GM10266 (cell line): ENCODE measurements at regions not wholly inside any gene's neighbourhood (a gene's known extent, or its start where the extent isn't known, plus 50 kb on each side); places are given as distances from the start of the nearest gene placed in this dataset.

Source experiments
- DNase-seq: peaks from one replicate; pipeline ENCODE4 v3.0.0; 2012; ENCODE audit errors: extremely low spot score
- TF ChIP-seq, protein P1 (sequence below): IDR thresholded peaks from 2 replicates; pipeline ENCODE4 v1.5.1; 2012; ENCODE audit warnings: mild to moderate bottlenecking, low read depth; ENCODE audit not compliant: control insufficient read depth, insufficient read depth; ENCODE audit errors: missing control alignments

GRCh38 chr2:34337735-34338134 lies 738.6 kb upstream of the FAM98A start:
- DNase-seq, result no peak
- TF ChIP-seq, protein P1, sequence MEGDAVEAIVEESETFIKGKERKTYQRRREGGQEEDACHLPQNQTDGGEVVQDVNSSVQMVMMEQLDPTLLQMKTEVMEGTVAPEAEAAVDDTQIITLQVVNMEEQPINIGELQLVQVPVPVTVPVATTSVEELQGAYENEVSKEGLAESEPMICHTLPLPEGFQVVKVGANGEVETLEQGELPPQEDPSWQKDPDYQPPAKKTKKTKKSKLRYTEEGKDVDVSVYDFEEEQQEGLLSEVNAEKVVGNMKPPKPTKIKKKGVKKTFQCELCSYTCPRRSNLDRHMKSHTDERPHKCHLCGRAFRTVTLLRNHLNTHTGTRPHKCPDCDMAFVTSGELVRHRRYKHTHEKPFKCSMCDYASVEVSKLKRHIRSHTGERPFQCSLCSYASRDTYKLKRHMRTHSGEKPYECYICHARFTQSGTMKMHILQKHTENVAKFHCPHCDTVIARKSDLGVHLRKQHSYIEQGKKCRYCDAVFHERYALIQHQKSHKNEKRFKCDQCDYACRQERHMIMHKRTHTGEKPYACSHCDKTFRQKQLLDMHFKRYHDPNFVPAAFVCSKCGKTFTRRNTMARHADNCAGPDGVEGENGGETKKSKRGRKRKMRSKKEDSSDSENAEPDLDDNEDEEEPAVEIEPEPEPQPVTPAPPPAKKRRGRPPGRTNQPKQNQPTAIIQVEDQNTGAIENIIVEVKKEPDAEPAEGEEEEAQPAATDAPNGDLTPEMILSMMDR, result no peak

DNA sequence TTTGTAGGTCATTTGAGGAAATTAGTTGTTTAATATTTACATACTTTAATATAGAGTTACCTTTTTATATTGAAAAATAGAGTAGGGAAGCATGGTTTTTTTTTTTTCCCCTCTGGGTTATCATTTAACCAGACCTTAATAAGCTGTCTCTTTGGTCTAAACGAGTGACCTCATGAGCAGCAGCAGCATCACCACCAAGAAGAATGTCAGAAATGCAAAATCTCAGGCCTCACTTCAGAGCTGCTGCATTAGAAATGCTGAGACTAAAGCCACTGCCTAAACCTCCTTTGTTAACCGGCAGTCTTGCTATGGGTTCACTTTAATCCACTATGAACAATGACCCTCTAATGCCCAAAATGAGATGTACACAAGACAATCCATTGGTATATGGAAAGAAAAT lies 733.7 kb upstream of the FAM98A start:
- TF ChIP-seq, protein P1, result no peak
- DNase-seq, result no peak

DNA sequence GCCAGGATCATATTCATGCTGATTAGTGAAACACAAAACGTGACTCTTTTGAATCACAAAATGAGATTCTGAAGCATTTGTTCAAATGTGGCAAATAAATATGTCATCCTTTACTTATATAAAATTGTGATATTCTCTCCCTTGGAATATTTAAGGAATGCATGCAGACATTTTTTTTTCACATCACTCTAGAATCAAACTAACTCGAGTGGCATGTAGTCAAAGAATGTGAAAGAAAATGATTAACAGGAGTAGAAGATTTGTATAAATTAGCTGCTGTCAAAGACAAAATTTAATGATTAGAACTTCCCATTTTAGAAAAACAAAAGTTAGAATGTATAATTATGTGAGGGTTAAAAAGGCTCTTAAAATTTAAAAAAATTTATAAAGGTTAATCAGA lies 721.0 kb upstream of the FAM98A start:
- TF ChIP-seq, protein P1, result no peak
- no peak for DNase-seq

- no peak for DNase-seq
- TF ChIP-seq, protein P1, result no peak
Measured at GRCh38 chr2:34317797-34318196, 718.7 kb upstream of the FAM98A start.

DNA sequence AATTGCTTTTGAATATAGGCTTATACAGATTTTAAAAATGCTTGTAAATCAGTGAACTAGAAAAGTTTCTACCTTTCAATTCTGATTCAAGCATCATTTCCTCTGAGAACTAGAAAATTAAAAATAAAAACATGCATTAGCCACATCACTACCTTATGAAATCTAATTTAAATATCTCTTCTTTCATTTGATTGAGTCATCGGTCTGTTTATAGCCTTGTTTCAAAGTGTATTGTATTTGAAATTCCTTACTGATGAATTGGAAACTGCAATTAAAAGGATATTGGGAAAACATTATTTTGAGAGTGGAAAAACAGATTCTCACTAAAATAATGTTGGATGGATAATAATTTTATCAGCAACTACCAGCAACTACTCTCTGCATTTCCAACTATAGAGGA lies 717.7 kb upstream of the FAM98A start:
- TF ChIP-seq, protein P1, result no peak

GRCh38 chr2:34311816-34312215 lies 712.7 kb upstream of the FAM98A start:
- TF ChIP-seq, protein P1, result no peak
- DNase-seq, result no peak

More for the DNA sequence above, 717.7 kb upstream of the FAM98A start:
- no peak for DNase-seq

- TF ChIP-seq, protein P1, result no peak
- DNase-seq, result no peak
Measured at GRCh38 chr2:34308140-34308539, 709.0 kb upstream of the FAM98A start.
